Thyroid gland (tissue), 4 donors: ENCODE measurements at regions not wholly inside any gene's neighbourhood (a gene's known extent, or its start where the extent isn't known, plus 50 kb on each side); places are given as distances from the start of the nearest gene placed in this dataset.
"Not testable (repeated sequence)": the region's sequence is repeated elsewhere in the genome, so short reads cannot be mapped to it uniquely, and the experiment has no call there.

Experiments
- DNase-seq, 2 donors: peaks; one replicate each; pipeline ENCODE4 v3.0.0-alpha.2; 2019
- H3K27ac ChIP-seq, 3 donors: fragments of 200-600 bp; sonication (generic); 1 replicate in 2 of 3; 2 replicates in 1 of 3; pipeline ENCODE4 v1.5.1; 2016 to 2019; ENCODE audit warnings: mild to moderate bottlenecking in 1 of 3, moderate library complexity in 1 of 3
- H3K27me3 ChIP-seq: fragments of 200-600 bp; sonication (generic); one replicate; pipeline ENCODE4 v1.5.1; 2019
- H3K36me3 ChIP-seq, 2 donors: fragments of 200-600 bp; sonication (generic); one replicate each; pipeline ENCODE4 v1.5.1; 2016 to 2019
- H3K4me1 ChIP-seq, 2 donors: fragments of 200-600 bp; sonication (generic); one replicate each; pipeline ENCODE4 v1.5.1; 2017 to 2019
- H3K4me3 ChIP-seq, 3 donors: fragments of 200-600 bp; sonication (generic); replicated peaks in 1 of 3; 1 replicate in 2 of 3; 2 replicates in 1 of 3; pipeline ENCODE4 v1.5.1; 2016; ENCODE audit warnings: mild to moderate bottlenecking in 1 of 3
- H3K9me3 ChIP-seq: fragments of 200-600 bp; sonication (generic); one replicate; pipeline ENCODE4 v1.5.1; 2017
- POLR2A ChIP-seq, 2 donors: fragments of 450-650 bp; IDR thresholded peaks; one replicate each; pipeline ENCODE4 v1.6.1; 2017; ENCODE audit warnings: antibody characterized with exemption in 2 of 2, mild to moderate bottlenecking in 2 of 2, moderate library complexity in 1 of 2
- WGBS, 2 donors: methylation state at CpG; one replicate each; pipeline ENCODE4 v1.1.5; 2017; 5-methylcytosine and 5-hydroxymethylcytosine counted together
- intact Hi-C: fragments of 100-400 bp; cut with DNase I; formaldehyde crosslinking; loops from one replicate; pipeline ENCODE4 v1.15.1; 2023
- TF ChIP-seq, protein P1 (sequence below), 6 experiments: fragments of 200-600 bp in 3 of 6; fragments of 450-650 bp in 3 of 6; sonication (generic) in 3 of 6; IDR thresholded peaks; one replicate each; pipeline ENCODE4 v1.5.1; 2016 to 2019; ENCODE audit warnings: antibody characterized with exemption in 6 of 6, mild to moderate bottlenecking in 2 of 6, inconsistent platforms in 1 of 6, moderate library complexity in 1 of 6

DNA sequence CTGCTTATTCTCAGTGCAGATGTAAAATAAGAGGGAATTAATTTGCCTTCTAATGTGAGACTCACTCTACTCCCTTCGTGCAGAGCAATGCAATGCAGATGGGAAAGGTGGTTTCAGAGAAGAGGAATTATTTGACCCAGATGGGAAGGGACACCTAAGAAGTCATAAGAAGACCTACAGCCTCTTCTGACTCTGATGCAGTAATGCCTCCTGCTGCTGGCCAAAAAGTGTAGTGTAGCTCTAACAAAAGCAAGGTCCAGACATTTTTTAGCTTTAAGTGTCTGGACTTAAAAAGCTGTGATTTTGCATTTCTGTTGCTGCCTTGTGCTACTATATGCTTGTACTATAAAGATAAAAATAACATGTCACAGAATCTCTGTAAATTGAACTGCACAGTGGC lies 501.4 kb downstream of the TTLL7 start:
- Histone ChIP-seq H3K4me1 (peaks cover 5 to 7% of the 10 kb centered on the region in 2 donors), H3K9me3 (no peaks in the 10 kb centered on the region), H3K4me3 (no peak overlapping the region), H3K27me3 (no peaks in the 10 kb centered on the region), H3K36me3 (no peaks in the 10 kb centered on the region), H3K27ac (no peak overlapping the region)
- DNase-seq = peak; percentile 19 to 30
- no peak for TF ChIP-seq POLR2A (IDR thresholded peaks at IDR 0.05)
- TF ChIP-seq, protein P1, sequence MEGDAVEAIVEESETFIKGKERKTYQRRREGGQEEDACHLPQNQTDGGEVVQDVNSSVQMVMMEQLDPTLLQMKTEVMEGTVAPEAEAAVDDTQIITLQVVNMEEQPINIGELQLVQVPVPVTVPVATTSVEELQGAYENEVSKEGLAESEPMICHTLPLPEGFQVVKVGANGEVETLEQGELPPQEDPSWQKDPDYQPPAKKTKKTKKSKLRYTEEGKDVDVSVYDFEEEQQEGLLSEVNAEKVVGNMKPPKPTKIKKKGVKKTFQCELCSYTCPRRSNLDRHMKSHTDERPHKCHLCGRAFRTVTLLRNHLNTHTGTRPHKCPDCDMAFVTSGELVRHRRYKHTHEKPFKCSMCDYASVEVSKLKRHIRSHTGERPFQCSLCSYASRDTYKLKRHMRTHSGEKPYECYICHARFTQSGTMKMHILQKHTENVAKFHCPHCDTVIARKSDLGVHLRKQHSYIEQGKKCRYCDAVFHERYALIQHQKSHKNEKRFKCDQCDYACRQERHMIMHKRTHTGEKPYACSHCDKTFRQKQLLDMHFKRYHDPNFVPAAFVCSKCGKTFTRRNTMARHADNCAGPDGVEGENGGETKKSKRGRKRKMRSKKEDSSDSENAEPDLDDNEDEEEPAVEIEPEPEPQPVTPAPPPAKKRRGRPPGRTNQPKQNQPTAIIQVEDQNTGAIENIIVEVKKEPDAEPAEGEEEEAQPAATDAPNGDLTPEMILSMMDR (IDR thresholded peaks at IDR 0.05) = peak in 5 of 6 experiments; percentile 12 to 60 (median 43)
- intact Hi-C loops = no loop called here
- 72 to 89% methylated on average over 1 of the region's 1 CpG for WGBS, 2 donors

DNA sequence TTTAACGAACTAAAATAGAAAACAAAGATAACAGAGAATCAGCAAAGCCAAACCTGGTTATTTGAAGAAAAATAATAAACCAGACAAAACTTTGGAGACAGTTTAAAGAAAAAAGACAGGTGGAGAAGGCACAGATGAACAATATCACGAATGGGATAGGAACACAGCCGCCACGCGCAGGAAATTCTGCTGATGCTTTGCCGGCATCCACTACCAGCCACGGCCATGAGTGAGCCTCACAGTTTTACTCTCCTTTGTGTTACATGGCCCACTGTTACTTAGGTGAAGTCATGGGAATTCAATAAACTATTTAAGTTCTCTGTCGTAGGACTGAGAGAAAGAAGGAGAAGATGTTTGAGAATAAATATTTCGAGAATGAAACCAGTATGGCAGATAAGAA lies 503.4 kb downstream of the TTLL7 start:
- TF ChIP-seq, protein P1 (IDR thresholded peaks at IDR 0.05) = no peak
- TF ChIP-seq POLR2A (IDR thresholded peaks at IDR 0.05) = no peak
- H3K27me3 ChIP-seq = no peaks in the 10 kb centered on the region
- H3K4me1 ChIP-seq = no peaks in the 10 kb centered on the region
- intact Hi-C loops = no loop called here
- H3K9me3 ChIP-seq = no peaks in the 10 kb centered on the region
- H3K27ac ChIP-seq = no peak overlapping the region
- 96% methylated on average over 9 of the region's 9 CpGs for WGBS, 2 donors
- no peak for DNase-seq
- no peaks in the 10 kb centered on the region for H3K36me3 ChIP-seq
- no peak overlapping the region for H3K4me3 ChIP-seq

DNA sequence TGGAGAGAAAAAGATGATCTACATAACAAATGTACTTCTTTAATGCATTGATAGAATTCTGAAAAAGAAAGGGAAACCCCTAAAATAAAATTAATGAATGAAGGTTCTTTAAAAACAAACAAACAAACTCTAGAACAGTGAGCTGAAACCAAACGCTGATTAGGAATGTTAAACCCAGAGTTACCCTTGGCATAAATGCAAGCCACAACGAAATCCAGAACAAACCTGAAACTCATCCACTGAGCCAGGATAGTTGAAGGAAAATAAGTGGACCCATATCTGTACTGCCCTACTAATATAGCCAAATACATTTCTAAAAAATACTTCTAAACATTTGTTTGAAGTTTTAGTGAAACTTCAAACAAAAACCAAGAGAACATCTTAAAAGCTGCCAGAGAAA lies 505.3 kb downstream of the TTLL7 start:
- Histone ChIP-seq H3K9me3 (no peaks in the 10 kb centered on the region), H3K4me1 (peaks cover 0 to 3% of the 10 kb centered on the region in 2 donors), H3K27ac (no peak overlapping the region), H3K4me3 (no peak overlapping the region), H3K27me3 (no peaks in the 10 kb centered on the region), H3K36me3 (no peaks in the 10 kb centered on the region)
- 76 to 80% methylated on average over 2 of the region's 2 CpGs for WGBS, 2 donors
- intact Hi-C loops = no loop called here
- DNase-seq = no peak
- TF ChIP-seq, protein P1 (IDR thresholded peaks at IDR 0.05) = no peak
- no peak for TF ChIP-seq POLR2A (IDR thresholded peaks at IDR 0.05)

- Histone ChIP-seq H3K27me3 (no peaks in the 10 kb centered on the region), H3K36me3 (no peaks in the 10 kb centered on the region), H3K9me3 (no peaks in the 10 kb centered on the region), H3K4me1 (peaks cover 0 to 3% of the 10 kb centered on the region in 2 donors), H3K4me3 (no peak overlapping the region), H3K27ac (no peak overlapping the region)
- no peak for DNase-seq
- 96 to 98% methylated on average over 2 of the region's 2 CpGs for WGBS, 2 donors
- intact Hi-C loops = no loop called here
- TF ChIP-seq, protein P1 (IDR thresholded peaks at IDR 0.05) = no peak
- no peak for TF ChIP-seq POLR2A (IDR thresholded peaks at IDR 0.05)
Measured at GRCh38 chr1:83491930-83492329, 507.0 kb downstream of the TTLL7 start.

DNA sequence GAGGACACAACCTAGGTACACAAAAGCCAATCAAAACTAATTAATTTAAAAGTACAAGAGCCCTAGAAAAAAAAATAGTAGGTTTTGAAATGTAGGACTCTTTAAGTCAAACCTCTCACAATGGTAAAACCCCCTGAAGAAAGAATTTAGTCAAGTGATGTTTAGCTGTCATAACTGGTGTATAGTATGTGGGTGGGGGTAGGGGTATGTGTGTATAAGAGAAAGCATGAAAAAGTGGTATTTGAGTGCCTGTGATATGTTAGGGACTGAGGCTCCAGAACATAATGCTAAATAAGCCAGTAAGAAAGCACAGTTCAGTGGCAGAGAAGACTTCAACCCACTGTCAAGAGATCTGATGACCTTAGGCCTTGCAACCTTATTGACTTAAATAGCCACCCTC lies 507.9 kb downstream of the TTLL7 start:
- Histone ChIP-seq H3K4me1 (peaks cover 0 to 3% of the 10 kb centered on the region in 2 donors), H3K27me3 (no peaks in the 10 kb centered on the region), H3K36me3 (no peaks in the 10 kb centered on the region), H3K27ac (no peak overlapping the region), H3K9me3 (no peaks in the 10 kb centered on the region), H3K4me3 (no peak overlapping the region)
- no peak for DNase-seq
- no peak for TF ChIP-seq POLR2A (IDR thresholded peaks at IDR 0.05)
- TF ChIP-seq, protein P1 (IDR thresholded peaks at IDR 0.05) = no peak
- intact Hi-C loops = no loop called here

GRCh38 chr1:83488105-83488504 lies 510.8 kb downstream of the TTLL7 start:
- H3K4me3 ChIP-seq, H3K4me1 ChIP-seq, H3K36me3 ChIP-seq, H3K27me3 ChIP-seq, intact Hi-C loops, H3K27ac ChIP-seq, H3K9me3 ChIP-seq, DNase-seq: not testable (repeated sequence)

DNA sequence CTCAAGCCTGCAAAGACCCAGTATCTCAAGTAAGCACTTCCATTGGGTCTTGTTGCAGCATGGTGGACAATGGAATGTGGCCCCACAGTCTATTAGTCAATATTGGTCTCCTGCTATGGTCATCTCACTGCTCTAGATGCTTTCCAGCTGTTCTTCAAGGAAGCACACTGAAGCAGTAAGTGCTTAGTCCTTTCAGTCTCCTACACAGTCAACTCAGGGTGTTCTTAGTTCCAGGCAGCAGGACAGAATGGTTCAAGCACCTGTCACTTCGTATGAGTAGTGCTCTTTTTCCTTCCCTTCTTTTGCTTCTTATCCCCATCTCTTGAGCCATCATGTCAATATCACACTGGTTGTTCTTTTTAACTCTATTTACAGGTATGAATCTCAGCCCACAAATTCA lies 511.5 kb downstream of the TTLL7 start:
- H3K4me1 ChIP-seq, H3K36me3 ChIP-seq, H3K9me3 ChIP-seq, DNase-seq, H3K4me3 ChIP-seq, intact Hi-C loops, H3K27ac ChIP-seq, H3K27me3 ChIP-seq: not testable (repeated sequence)
- 60 to 82% methylated on average over 1 of the region's 1 CpG for WGBS, 2 donors

DNA sequence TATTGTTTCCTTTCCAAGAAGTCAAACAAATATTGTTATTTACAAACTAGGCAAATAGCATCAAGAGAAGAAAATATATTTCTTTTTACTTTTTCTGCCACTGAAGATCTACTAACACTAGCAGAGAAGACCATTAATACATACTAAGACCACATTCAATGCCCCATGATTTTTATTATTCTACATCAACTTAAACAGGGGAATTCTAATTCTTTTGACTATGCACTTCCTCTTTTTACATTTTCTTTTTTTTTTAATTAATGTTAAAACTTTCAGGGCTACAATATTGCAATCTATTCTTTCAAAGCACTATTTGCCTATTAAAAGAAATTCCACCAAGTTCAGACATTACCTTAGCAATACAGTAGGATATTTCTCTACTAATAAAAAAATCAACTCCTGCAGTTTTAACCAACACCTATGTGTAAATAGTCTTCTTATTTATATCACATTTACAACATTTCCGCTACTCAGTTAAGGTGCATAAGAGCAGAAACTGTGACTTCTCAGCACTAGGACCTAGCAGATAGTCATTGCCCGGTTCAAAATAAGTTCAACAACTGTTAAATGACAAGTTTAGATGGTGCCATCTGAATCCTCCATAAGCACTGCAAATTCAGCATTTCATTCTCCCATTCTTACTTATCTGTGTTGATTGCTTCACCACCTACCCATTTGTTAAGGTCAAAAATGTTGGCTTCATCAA lies 513.5 kb downstream of the TTLL7 start:
- H3K27me3 ChIP-seq, H3K27ac ChIP-seq, H3K9me3 ChIP-seq, H3K4me1 ChIP-seq, DNase-seq, intact Hi-C loops, H3K4me3 ChIP-seq, H3K36me3 ChIP-seq: not testable (repeated sequence)
- 95 to 100% methylated on average over 2 of the region's 2 CpGs for WGBS, 2 donors
